HG03354 (cell line): ENCODE measurements at regions not wholly inside any gene's neighbourhood (a gene's known extent, or its start where the extent isn't known, plus 50 kb on each side); places are given as distances from the start of the nearest gene placed in this dataset.
"Not testable (repeated sequence)": the region's sequence is repeated elsewhere in the genome, so short reads cannot be mapped to it uniquely, and the experiment has no call there.

Experiments used
- ATAC-seq: cut with Tn5 transposase; IDR thresholded peaks from one replicate; pipeline ENCODE4 v1.9.1; 2021; ENCODE audit warnings: mild to moderate bottlenecking; ENCODE audit not compliant: unreplicated experiment, poor library complexity, severe bottlenecking

DNA sequence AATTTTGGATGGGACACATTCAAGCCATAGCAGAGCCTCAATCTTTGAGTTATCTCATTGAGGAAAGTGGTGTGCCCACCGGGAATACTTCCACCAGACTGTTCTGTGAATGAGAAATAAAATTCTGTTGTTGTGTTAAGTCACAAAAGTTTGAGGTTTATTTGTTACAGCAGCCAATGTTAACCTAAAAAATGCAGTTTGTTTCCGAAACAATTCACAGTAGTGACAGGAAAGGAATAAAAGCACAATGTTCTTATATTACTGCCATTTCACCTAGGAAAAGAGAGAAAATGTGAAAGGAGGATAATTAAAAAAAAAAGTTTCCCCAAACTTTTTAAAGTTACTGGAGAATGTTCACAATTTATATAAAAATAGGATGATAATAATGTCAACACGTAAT lies 344.6 kb downstream of the CD83 start:
- no peak for ATAC-seq

- ATAC-seq: no peak
These were observed 345.0 kb downstream of the CD83 start for GRCh38 chr6:14462566-14462965.

GRCh38 chr6:14463110-14463509 lies 345.5 kb downstream of the CD83 start:
- ATAC-seq: no peak

DNA sequence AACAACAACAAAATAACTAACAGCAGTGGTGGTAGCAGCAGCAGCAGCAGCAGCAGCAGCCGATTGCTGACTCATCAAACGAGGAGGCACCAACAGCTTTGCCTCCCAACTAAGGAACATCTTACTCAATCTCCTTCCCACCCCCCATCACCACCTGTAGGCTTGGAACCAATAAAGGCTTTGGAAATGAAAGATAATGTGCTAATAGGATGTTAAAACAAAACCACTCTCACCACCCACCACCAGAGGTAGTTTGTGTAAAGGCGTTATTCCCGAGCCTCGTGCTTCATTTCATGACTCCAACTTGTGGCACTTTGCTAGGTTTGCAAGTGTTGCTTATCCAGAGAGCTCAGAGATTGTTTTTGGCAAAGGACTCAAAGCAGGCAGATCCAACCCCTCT lies 346.5 kb downstream of the CD83 start:
- no peak for ATAC-seq

DNA sequence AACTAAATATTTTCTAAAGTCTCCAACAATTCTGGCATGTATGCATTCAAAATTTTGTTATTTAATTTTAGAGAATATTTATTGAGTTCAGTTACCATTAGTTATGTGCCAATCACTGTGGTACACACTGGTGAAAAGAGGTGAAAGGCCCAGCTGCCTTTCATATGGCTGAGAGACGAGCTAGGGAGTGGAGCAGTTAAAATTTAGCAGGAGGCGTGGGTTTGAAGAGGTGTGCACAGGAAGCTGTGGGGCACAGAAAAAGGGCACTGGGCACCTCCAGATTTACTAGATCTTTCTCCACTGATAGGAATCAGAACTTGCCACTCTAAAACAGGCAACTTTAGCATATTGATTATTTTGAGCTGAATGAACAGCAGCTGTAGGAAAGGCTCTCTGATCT lies 347.1 kb downstream of the CD83 start:
- no peak for ATAC-seq

DNA sequence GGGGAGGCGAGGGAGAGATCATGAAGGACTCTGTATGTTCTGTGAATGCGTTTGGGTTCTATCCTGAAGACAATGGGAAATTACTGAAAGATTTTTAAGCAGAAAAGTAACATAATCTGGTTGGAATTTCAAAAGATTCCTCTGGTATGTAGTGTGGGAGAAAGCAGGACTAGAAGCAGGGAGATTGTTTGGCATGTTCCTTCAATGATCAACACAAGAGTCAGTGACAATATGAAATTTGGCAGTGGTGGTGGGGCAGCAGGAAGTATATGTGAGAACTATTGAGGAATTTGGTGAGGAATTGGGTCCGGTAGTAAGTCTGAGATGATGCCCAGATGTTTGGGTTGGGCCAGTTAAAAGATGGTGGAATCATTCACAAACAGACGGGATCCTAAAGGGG lies 348.7 kb downstream of the CD83 start:
- ATAC-seq: no peak

DNA sequence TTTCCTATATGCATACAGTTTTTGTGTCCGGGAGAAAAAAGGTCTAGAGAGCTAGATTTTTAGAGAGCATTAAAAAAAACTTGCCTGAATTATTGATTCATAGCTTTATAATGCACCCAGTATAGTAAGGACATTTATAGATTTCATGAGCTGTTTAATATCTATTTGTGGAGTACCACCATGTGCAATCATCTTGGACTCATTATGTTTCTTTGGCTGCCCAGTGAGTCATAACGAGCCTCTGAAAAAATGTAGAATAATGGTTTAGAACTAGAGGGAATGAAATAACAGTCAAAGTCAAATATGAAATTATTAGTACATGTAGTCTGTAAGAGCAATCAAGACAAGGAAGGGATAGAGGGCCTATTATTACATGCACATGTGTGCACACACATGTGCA lies 350.0 kb downstream of the CD83 start:
- ATAC-seq: no peak

DNA sequence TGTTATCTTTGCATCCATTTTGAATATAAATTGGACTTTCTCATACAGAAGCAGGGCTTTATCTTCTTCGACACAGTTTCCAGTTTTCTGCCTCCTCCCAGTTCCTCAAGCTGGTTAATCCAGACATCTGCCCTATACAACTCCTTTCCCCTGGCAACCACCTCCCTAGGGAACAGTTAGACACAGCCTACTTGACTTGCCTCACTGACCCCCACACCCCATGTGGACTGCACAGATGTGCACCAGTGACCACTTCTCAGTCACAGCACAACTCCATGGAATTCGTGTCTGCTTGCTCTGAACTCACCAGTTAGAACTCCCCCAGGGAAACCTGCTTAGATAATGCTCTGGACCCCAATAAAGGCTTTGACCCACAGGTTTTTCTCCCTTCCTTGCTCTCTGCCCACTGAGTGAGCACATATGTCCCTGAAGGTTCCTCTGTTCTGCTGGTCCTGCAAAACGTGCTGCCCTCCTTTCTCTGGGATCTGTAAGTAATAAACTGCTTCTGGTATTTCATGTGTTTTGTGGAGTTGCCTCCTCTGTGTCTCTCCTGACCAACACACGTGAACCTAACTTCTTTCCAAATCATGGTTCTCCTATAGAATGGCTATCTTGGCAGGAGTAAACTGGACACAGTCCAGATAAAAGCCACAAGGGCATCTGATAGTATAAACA lies 351.2 kb downstream of the CD83 start:
- no peak for ATAC-seq

GRCh38 chr6:14470101-14470500 lies 352.5 kb downstream of the CD83 start:
- no peak for ATAC-seq

DNA sequence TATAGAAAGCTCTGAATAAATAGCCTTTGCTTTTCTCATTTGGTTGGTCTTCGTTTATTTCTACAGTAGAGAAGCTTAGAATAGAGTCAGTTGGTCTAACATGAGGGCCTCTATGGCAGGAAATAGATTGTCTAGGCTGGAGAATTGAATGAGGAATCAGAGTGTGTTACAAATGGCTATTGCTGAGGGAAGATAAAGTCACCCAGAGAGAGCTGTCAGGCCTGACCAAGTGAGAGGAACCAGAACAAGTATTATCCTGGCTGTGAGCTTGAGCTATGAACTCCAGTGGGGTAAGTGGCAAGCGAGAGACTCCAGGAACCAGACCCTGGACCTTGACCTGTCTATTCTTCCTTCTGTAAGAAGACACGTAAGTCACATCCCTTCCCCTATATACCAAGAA lies 353.1 kb downstream of the CD83 start:
- ATAC-seq: no peak

DNA sequence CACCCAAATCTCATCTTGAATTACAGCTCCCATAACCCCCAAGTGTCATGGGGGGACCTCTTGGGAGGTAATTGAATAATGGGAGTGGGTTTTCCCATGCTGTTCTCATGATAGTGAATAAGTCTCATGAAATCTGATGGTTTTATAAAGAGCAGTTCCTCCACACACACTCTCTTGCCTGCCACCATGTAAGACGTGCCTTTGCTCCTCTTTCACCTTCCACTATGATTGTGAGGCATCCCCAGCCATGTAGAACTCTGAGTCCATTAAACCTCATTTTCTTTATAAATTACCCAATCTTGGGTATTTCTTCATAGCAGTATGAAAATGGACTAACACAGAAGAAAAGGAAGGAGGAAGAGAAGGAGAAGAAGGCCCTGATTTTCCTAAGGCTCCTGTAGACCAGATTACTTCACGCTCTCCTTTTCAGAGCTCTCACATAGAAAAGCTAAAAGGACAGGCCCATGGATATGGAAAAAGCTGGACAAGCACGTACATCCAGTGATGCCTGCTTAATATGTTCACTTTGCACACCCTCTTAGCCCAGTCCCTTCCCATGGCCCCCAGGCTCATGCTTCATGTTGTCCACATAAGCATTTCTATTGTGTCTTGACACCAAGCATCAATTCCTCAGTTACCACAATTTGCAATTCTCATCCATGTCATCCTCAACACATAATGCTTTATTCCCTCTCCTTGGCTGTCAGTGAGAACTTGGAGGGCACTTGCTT lies 354.8 kb downstream of the CD83 start:
- ATAC-seq: no peak

- peak; percentile 66 for ATAC-seq
These were observed 355.4 kb downstream of the CD83 start for GRCh38 chr6:14472986-14473337.

GRCh38 chr6:14474816-14475215 lies 357.2 kb downstream of the CD83 start:
- ATAC-seq: no peak

- no peak for ATAC-seq
These were observed 357.7 kb downstream of the CD83 start for GRCh38 chr6:14475306-14475705.

GRCh38 chr6:14476793-14477531 lies 359.4 kb downstream of the CD83 start:
- no peak for ATAC-seq

- no peak for ATAC-seq
These were observed 360.0 kb downstream of the CD83 start for GRCh38 chr6:14477559-14477958.

DNA sequence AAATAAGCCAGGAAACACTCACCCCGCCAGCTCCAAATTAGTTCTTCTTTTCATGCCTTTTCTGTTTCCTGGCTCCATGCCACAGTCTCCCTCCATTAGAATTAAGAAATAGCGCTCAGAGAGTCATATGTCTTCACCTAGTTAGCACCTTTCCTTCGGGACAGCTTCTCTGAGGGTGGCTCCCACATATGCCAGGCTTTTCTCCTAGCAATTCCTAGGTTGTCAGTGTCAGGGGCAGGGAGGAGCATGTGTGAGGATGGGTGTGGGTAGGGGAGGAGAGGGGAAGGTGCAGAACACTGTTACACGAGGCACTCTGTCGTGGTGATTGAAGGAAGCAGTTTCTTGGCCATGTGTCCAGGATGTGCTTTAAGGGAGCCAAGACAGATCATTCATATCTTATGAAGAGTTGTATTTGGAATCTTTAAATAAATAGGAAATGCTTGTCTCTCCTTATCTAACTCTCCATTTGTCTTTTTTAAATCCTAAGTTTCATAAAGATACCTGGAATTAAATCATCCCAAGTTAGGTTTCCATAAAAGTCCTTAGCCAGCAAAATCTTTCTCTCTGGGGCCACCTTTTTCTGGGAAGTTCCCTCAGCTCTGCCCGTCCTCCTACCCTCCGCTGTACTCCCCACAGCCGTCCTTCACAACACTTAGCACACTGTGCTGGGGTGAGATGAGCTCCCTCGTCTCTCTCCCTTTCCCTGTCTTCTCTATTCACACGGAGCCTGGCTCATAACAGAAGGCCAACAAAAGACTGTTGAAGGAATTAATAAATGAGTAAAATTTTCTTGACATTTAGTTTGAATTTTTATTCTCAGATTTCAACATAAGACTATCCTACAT lies 361.0 kb downstream of the CD83 start:
- no peak for ATAC-seq

DNA sequence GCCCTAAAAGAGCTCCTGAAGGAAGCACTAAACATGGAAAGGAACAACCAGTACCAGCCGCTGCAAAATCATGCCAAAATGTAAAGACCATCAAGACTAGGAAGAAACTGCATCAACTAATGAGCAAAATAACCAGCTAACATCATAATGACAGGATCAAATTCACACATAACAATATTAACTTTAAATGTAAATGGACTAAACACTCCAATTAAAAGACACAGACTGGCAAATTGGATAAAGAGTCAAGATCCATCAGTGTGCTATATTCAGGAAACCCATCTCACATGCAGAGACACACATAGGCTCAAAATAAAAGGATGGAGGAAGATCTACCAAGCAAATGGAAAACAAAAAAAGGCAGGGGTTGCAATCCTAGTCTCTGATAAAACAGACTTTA lies 364.4 kb downstream of the CD83 start:
- not testable (repeated sequence) for ATAC-seq

GRCh38 chr6:14487625-14488024 lies 370.1 kb downstream of the CD83 start:
- ATAC-seq: no peak

DNA sequence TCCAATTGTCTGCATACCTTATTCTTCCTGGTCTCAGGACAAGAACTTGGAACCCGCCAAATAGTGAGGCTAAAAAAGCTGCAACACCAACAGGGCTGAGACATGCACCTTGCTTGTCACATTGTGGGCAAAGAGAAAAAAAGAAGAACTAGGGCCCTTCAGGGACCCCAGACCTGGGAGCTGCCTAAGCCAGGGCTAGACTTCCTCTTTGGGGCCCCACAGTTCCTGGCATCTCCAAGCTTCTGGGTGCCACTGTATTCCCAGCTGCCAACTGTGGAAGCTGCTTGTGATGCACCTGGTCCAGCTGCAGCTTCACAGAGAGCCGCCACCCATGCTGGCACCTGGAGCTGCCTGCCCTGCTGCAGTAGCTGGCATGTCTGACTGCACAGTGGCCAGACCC lies 370.6 kb downstream of the CD83 start:
- ATAC-seq: no peak
